ENCODE measurements at regions not wholly inside any gene's neighbourhood (a gene's known extent, or its start where the extent isn't known, plus 50 kb on each side); places are given as distances from the start of the nearest gene placed in this dataset.

DNA sequence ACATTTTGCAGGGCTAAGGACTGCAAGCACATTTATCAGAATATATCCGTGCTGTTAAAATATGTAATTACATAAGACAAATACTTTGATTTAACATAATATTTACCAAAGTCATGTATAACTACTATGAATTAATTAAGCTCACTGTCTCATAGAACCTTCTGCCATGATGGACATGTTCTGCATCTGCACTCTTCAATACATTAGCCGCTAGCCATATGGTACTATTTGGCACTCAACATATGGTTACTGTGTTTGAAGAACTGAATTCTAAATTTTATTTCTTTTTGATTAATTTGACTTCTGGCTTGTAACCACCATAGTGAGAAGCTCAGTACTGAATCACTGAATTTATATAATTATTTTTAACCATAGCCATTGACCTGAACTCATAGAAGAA, 427.0 kb upstream of the TRAM1L1 start:
- no peak for TF ChIP-seq GATA2 (IDR thresholded peaks at IDR 0.05; ENCODE audit: low read depth, low read length)
- TF ChIP-seq GATA3 (IDR thresholded peaks at IDR 0.05; ENCODE audit: low read depth, low read length), result no peak
